Femur (tissue), 1 donor: ENCODE measurements at regions not wholly inside any gene's neighbourhood (a gene's known extent, or its start where the extent isn't known, plus 50 kb on each side); places are given as distances from the start of the nearest gene placed in this dataset.
"Not testable (repeated sequence)": the region's sequence is repeated elsewhere in the genome, so short reads cannot be mapped to it uniquely, and the experiment has no call there.

Experiments used
- DNase-seq: peaks from one replicate; pipeline ENCODE4 v3.0.0-alpha.2; 2017

DNA sequence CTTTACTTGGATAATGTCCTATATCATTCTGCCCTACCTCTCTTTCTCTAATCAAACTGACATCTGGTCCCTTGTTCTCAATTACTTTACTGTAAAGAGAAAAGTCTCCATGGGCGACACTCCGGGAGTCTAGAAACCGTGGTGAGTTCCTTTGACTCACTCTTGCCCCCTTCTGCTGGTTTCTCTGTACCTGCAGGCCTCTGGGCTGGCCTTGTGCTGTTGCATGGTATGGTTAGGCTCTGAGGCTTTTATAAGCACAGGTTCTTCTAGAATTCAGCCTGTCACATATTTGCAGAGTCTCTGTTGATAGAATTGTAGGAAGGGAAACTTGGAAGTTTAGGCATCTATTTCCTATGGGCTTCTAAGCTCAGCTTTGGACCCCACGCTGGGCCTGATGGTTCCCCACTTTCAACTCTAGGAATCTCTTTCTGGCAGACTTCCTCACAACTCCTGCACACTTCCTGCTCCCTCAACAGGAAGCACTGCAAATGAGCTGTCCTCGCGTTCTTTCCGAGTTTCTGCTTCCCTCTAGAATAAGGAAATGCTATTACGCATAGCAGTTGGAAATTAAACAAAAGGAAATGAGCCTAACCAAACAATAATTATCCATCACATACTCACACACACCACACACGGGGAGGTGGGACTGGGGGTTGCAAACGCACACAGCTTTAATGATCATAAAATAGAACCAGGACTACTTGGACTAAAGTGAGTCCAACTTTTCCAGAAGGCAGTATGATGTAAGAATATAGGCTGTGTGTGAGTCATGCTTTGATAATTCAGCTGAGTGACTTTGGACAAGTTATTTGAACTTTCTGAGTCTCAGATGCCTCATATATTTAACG is 683.3 kb downstream of the QKI start:
- DNase-seq, result peak; percentile 59

DNA sequence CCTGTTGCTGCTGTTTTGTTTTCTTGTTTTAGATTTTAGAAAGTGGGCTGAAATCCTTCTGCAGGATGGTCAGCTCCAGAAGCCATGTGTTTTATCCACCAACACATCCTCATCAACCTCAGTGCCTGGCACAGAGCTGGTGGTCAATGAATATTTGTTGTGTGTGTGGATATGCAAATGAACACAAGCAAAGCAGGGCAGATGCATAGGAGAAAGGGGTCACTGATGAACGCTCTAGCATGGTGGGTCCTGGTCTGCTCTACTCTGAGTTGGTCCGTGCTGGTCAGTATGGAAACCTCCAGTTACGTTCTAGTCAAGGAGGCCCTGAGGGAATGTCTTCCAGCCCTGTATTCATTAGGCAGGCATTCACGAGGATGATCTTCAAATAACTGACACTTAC is 682.5 kb downstream of the QKI start:
- no peak for DNase-seq

DNA sequence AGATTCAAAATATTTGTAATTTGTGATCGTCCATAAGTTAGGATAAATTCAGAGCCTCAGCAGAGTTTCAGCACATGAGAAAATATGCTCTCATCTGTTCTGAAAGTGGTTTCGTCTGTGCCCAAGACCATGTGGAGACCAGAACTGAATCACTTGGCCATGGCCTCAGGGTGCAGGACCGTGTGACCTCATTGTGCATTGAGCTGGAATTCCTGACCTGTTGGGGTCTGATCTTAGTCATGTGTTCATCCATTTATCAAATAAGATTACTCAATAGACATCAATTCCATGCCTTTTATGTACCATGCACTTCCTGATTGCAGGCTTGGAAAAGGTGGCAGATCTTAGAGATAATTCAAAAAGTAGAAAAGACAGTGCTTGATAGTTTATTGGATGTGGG is 680.5 kb downstream of the QKI start:
- no peak for DNase-seq

DNA sequence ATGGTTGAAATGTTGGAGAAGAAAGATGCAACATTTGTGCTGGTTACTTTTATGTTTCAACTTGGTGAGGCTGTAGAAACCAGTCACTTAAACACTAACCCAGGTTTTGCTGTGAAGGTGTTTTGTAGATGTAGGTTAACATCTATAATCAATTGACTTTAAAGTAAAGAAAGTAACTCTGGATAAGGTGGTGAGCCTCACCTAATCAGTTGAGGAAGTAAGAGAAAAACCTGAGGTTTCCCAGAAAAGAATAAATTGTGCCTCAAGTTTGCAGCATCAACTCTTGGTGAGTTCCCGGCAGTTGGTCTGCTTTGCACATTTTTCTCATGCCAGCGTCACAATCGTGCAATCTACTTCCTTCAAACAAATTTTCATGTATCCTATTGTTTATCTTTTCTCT is 673.4 kb downstream of the QKI start:
- no peak for DNase-seq

DNA sequence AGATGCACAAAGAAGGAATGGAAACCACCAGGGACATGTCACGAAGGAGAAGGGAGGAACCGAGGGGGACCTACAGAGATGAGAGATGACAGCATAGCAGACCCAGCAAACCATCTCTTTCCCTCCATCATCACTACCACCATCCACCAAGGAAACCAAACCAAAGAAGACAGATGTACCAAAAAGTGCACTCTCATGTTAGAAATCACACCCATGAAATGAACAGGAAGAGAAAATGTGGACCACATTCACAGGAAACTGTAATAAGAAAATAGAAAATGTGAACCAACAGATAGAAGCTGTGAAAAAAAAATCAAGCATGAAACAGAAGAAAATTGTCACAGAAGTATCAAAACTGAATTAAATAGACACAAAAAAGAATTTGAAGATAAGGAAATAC is 672.7 kb downstream of the QKI start:
- no peak for DNase-seq

- DNase-seq, result no peak
Observed at GRCh38 chr6:164086076-164086887, 671.8 kb downstream of the QKI start.

DNA sequence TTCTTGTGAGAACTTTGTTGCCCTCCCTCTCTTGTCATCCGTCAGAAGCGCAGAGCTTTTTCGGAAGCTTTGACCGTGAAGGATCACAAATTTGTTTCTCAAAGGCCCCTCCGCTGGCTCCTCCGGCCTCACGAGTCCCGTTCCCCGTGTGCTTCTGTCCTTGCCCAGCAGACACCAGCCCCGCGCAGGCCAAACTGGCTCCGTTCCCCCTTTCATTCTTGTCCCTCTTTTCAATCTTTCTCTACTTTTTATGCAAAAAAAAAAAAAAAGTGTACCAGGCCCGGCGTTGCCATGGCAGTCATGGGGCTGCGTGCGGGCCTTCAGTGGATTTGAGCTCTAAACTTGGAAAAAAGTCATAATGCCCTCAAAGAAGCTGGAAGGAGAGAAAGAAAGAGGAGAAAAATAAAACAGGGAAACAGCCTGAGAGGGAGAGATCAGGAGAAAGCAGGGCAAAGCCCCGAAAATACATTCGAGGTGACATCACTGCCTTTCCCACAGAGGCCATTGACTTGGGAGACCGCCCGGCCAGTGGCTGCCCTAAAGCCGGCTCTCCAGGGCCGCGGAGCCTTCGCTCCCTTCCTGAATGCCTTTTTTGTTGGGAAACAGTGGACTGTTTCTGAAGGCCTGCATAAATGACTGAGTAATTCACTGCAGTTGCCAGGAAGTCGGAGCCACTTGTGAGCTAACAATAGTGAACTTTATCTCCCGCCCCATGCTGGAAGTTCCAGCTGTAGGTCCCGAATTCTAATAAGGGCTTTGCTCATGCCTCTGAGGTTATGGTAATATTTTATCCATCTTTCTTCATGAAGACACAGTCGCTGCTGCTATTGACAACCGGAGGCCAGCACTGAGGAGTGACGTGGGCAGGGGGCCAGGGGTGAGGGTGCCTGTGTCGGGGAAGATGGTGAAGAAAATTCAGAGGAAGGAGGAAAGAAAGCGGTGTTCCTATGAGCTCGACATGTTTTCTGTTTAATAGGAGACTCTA is 670.9 kb downstream of the QKI start:
- peak; percentile 89 for DNase-seq

DNA sequence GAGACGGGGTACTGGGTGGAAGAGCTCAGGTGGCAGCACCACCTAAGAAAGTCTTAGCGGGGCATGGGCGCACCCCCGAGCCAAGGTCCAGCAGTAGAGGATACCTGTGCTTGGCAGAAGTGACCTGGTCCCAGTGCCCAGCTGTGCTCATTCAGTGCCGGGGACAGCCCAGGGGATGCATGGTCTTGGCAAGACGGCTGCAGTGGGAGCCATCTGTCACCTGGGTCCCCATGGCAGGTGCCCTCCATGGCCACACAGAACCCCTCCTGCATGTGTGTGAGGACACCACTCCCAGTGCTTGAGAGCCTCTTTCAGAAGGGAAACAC is 664.7 kb downstream of the QKI start:
- no peak for DNase-seq

DNA sequence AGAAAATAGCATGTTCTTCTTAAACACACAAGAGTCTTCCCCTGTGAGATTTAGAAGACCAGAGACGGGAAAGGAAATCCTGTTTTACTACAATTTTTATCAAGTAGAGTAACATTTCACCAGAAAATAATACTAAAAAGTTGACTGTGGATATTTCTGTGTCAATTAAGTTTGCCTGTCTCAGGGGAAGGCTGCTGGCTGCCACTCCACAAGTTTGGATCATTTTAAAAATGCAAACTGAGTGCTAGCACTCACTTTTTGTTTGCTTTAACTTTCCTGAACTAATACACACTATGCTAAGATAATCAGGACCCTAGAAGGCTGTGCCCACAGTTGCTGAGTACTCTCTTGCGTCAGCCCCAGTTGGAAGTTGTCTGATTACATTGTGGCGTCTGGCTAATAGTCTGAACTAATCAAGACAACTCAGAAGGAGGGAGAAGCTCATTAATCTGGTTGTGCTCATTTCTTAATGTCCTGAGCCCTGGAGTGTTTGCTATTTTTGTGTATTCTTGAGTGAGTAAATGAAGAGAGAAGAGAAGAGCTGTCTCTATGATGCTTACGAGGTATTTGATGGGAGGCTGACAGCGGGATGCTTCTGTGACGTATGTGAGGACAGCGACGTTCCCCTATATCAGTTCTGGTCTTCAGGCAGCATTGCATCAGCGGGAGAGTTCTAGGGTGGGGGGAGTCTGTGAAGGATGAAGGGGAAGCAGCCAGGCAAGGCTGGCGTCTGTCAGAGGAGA is 664.2 kb downstream of the QKI start:
- no peak for DNase-seq

GRCh38 chr6:164076818-164077532 is 662.5 kb downstream of the QKI start:
- not testable (repeated sequence) for DNase-seq

GRCh38 chr6:164075981-164076615 is 661.6 kb downstream of the QKI start:
- no peak for DNase-seq

DNA sequence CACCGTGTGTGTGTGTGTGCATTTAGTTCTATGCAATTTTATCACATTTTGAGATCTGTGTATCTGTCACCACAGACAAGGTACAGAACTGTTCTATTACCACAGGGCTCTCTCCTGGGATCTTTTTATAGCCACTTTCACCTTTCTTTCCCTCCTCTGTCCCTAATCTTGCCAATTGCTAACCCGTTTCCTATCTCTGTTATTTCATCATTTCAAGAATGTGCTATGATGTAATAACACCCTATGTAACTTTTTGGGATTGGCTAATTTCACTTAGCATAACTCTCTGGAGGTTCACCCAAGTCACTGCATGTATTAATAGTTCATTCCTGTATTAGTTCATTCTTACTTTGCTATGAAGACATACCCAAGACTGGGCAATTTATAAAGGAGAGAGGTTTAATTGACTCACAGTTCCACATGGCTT is 657.7 kb downstream of the QKI start:
- no peak for DNase-seq

DNA sequence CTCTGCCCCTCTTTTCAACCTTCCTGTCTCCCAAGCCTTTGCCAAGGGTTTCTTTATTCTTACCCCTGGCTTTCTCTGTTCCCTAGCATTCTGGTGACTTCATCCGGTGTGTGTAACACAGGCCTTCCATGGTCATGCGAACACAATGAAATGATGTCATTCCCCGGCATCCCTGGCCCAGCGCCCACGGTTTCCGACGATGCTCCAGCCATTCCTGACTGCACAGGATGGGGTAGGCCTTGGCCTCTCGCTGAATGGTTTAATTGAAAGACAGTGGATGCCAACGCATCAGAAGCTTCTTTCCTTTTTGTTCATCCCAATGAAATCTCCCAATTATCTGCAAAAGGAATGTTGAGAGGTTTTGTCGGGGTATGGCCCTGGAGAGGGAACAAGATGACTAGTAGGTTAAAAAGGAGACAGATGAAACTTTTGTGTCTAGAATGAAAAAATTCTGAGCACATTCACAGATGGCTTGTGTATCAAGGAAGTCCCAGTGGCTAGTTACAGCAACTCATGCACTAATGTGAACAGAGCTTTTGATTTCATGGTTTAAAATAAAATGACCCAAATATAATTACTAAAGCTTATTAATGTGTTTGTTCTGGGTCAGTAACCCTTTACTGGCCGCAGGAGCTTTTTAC is 655.0 kb downstream of the QKI start:
- DNase-seq, result peak; percentile 84

GRCh38 chr6:164068527-164068926 is 654.0 kb downstream of the QKI start:
- DNase-seq, result no peak

DNA sequence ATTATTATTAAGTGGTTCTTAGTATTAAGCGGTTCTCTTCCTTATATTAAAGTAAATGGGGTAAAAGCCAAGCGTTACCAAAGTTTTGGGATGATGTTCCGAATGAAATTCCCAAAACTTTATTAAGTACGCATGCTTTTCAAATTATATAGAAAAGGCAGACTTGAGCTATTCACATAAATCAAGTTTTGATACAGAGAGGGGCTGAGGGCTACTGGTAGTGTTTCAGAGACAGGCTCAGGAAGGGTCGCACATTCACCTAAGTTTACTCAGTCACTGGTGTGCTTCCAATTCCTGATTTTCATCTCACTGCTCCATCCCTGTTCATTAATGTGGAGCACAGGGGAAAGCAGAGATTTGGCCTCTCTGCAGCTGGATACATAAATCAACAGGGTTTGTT is 652.2 kb downstream of the QKI start:
- no peak for DNase-seq

- peak; percentile 50 for DNase-seq
Observed at GRCh38 chr6:164066335-164066734, 651.8 kb downstream of the QKI start.

DNA sequence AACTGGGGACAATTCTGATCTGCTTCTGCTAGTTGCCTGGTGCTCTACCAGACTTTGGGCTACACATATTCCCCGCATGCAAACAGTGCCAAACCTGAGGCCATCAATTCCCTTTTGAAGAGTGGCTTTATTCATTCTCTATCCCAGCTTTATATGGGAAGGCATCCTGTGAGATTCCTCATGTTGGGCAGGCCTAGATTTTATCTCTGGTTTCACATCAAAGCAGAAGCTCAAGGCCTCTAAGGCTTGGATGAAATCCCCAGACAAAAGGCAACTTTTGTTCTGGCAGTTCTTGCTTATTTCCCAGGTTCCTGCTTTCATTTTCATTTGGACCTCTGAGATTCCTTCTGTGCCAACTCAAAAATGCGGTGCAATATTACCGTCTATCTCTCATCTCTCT is 648.8 kb downstream of the QKI start:
- DNase-seq, result no peak

- no peak for DNase-seq
Observed at GRCh38 chr6:164062872-164063271, 648.4 kb downstream of the QKI start.

GRCh38 chr6:164057876-164058275 is 643.4 kb downstream of the QKI start:
- DNase-seq, result no peak

DNA sequence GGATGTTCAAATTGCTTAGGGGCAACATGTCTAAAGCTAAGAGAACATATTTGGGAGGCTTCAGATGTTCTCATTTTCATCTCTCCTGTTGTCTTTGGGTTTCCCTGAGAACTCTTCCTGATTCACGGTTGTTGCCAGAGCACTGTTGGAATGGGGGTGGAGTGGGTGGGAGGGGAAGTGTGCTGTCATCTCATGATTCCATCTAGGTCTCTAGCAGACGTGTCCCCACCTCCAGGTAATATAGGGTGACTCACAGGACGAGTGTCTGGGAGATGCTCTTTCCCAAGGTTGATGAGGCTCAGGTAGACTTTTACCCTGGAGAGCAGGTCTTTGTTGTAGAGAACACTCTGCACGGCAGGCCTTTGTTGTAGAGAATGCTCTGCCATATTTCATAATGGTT is 636.9 kb downstream of the QKI start:
- DNase-seq, result no peak
